LNCaP clone FGC (cell line): ENCODE measurements at regions not wholly inside any gene's neighbourhood (a gene's known extent, or its start where the extent isn't known, plus 50 kb on each side); places are given as distances from the start of the nearest gene placed in this dataset.

Experiments used
- DNase-seq: peaks from one replicate; pipeline ENCODE4 v3.0.0-alpha.2; 2011; ENCODE audit warnings: low read depth
- H3K4me3 ChIP-seq: 2 replicates; pipeline ENCODE4 v1.5.1; 2011; ENCODE audit warnings: mild to moderate bottlenecking, low read depth, low read length, control low read depth
- CTCF ChIP-seq: IDR thresholded peaks from 2 replicates; pipeline ENCODE4 v1.5.1; 2012; ENCODE audit warnings: mild to moderate bottlenecking; ENCODE audit not compliant: control insufficient read depth, insufficient read depth; ENCODE audit errors: extremely low read depth

- DNase-seq = no peak
- TF ChIP-seq CTCF = no peak
- H3K4me3 ChIP-seq = no peak overlapping the region
Observed at GRCh38 chr12:42801271-42801670, 211.7 kb upstream of the PRICKLE1 start.

- DNase-seq = no peak
- TF ChIP-seq CTCF = no peak
- no peak overlapping the region for H3K4me3 ChIP-seq
Observed at GRCh38 chr12:42799966-42800365, 210.4 kb upstream of the PRICKLE1 start.

- no peak for TF ChIP-seq CTCF
- no peak for DNase-seq
- H3K4me3 ChIP-seq = no peak overlapping the region
Observed at GRCh38 chr12:42798811-42799438, 209.4 kb upstream of the PRICKLE1 start.

GRCh38 chr12:42794806-42795205 lies 205.3 kb upstream of the PRICKLE1 start:
- TF ChIP-seq CTCF = no peak
- H3K4me3 ChIP-seq = no peak overlapping the region
- no peak for DNase-seq

- H3K4me3 ChIP-seq = no peak overlapping the region
- TF ChIP-seq CTCF = no peak
- DNase-seq = no peak
Observed at GRCh38 chr12:42793166-42793565, 203.6 kb upstream of the PRICKLE1 start.

GRCh38 chr12:42792265-42792664 lies 202.7 kb upstream of the PRICKLE1 start:
- TF ChIP-seq CTCF = peak; percentile 10; the same call in 1 of the 2 replicates
- no peak overlapping the region for H3K4me3 ChIP-seq
- DNase-seq = no peak

- DNase-seq = no peak
- no peak for TF ChIP-seq CTCF
- H3K4me3 ChIP-seq = no peak overlapping the region
Observed at GRCh38 chr12:42791399-42791798, 201.9 kb upstream of the PRICKLE1 start.
